WTC11 (cell line): ENCODE measurements at regions not wholly inside any gene's neighbourhood (a gene's known extent, or its start where the extent isn't known, plus 50 kb on each side); places are given as distances from the start of the nearest gene placed in this dataset.

Experiments
- CREM ChIP-seq: sonication (generic); formaldehyde crosslinking; IDR thresholded peaks from 2 replicates; pipeline ENCODE4 v1.8.1; 2022; ENCODE audit warnings: mild to moderate bottlenecking, missing genetic modification reagents, moderate library complexity
- CTCF ChIP-seq: fragments of 200-600 bp; IDR thresholded peaks from 2 replicates; pipeline ENCODE4 v1.8.0; 2022; ENCODE audit warnings: antibody characterized with exemption
- HMGXB4 ChIP-seq: sonication (generic); formaldehyde crosslinking; IDR thresholded peaks from 2 replicates; pipeline ENCODE4 v1.8.1; 2023; ENCODE audit warnings: mild to moderate bottlenecking, moderate library complexity, missing genetic modification reagents
- JUN ChIP-seq: sonication (generic); formaldehyde crosslinking; IDR thresholded peaks from 2 replicates; pipeline ENCODE4 v1.8.0; 2023; ENCODE audit warnings: mild to moderate bottlenecking, missing genetic modification reagents

GRCh38 chr20:60236613-60237012 is 278.4 kb downstream of the CDH26 start:
- TF ChIP-seq HMGXB4 (CRISPR knock-in tag) = no peak
- TF ChIP-seq CTCF = no peak
- TF ChIP-seq CREM (CRISPR knock-in tag) = no peak
- no peak for TF ChIP-seq JUN (CRISPR knock-in tag)
